ENCODE measurements at regions not wholly inside any gene's neighbourhood (a gene's known extent, or its start where the extent isn't known, plus 50 kb on each side); places are given as distances from the start of the nearest gene placed in this dataset.

DNA sequence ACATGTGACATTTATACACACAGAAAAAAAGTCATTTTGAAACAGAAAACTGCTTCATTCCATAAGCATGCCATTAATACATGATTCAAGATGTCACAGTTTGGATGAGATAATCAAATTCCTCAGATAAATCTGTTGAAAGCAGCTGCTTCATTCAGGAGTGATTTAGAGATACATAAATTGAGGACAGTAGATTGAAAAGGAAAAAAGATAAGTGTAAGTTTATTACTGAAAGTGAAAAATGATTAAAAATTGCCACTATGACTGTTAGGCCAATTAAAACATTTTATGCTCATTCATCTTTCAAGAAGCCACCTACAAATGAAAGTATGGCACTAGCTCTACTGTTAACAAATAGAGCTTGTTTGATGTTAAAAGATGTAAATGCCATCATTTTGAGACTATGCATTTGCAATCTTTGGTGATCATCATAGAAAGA is 136.9 kb upstream of the CDK6 start:
- TF ChIP-seq, protein P1, sequence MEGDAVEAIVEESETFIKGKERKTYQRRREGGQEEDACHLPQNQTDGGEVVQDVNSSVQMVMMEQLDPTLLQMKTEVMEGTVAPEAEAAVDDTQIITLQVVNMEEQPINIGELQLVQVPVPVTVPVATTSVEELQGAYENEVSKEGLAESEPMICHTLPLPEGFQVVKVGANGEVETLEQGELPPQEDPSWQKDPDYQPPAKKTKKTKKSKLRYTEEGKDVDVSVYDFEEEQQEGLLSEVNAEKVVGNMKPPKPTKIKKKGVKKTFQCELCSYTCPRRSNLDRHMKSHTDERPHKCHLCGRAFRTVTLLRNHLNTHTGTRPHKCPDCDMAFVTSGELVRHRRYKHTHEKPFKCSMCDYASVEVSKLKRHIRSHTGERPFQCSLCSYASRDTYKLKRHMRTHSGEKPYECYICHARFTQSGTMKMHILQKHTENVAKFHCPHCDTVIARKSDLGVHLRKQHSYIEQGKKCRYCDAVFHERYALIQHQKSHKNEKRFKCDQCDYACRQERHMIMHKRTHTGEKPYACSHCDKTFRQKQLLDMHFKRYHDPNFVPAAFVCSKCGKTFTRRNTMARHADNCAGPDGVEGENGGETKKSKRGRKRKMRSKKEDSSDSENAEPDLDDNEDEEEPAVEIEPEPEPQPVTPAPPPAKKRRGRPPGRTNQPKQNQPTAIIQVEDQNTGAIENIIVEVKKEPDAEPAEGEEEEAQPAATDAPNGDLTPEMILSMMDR (conservative IDR thresholded peaks at IDR 0.05; ENCODE audit: low read length): no peak
- TF ChIP-seq EZH2phosphoT487 (IDR thresholded peaks at IDR 0.05; ENCODE audit: borderline replicate concordance): no peak

Data from Loucy (cell line).